GM19395 (cell line): ENCODE measurements at regions not wholly inside any gene's neighbourhood (a gene's known extent, or its start where the extent isn't known, plus 50 kb on each side); places are given as distances from the start of the nearest gene placed in this dataset.
"Not testable (repeated sequence)": the region's sequence is repeated elsewhere in the genome, so short reads cannot be mapped to it uniquely, and the experiment has no call there.

Source experiments
- ATAC-seq: cut with Tn5 transposase; IDR thresholded peaks from one replicate; pipeline ENCODE4 v1.9.1; 2021; ENCODE audit warnings: mild to moderate bottlenecking, moderate library complexity; ENCODE audit not compliant: unreplicated experiment

GRCh38 chr12:73656375-73656774, 881.3 kb upstream of the ATXN7L3B start:
- no peak for ATAC-seq

- no peak for ATAC-seq
Measured at GRCh38 chr12:73659802-73660201, 877.8 kb upstream of the ATXN7L3B start.

- ATAC-seq: no peak
Measured at GRCh38 chr12:73665193-73665592, 872.4 kb upstream of the ATXN7L3B start.

- not testable (repeated sequence) for ATAC-seq
Measured at GRCh38 chr12:73671550-73671949, 866.1 kb upstream of the ATXN7L3B start.

- ATAC-seq: no peak
Measured at GRCh38 chr12:73677520-73678291, 859.9 kb upstream of the ATXN7L3B start.

DNA sequence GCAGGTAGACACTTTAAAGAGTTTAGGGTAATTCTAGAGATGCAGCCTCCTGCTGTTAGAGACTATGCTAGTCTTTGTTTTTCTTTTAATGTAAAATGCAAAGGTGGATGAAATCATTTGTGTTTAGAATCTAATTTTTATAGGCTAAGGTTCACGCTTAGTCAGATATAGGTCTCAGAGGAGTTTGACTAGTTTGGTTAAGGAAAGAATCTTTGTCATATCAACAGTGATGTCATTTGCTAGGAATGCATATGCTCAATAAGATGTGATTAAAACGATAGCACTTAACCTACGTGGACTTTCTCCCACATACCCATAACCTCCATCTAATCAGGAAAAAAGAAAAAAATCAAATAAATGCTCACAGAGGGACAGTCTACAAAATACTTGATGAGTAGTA, 859.3 kb upstream of the ATXN7L3B start:
- no peak for ATAC-seq

- no peak for ATAC-seq
Measured at GRCh38 chr12:73699318-73699717, 838.3 kb upstream of the ATXN7L3B start.

DNA sequence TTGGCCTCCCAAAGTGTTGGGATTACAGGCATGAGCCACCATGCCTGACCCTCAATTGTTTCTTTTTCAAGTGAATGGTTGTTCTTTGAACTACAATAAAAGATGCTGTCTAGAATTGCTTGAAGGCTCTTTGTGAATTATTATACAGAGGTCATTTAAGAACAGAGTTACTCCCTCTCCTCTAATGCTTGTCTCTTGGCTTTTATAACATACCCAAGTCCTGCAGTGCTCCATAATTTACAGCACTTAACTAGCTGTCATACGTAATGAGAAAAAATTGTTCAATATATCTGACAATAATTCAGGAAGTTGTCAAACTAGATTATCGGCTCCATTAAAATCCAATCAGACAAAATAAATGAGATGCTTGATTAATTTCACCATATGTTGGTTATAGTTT, 823.0 kb upstream of the ATXN7L3B start:
- ATAC-seq: no peak

- not testable (repeated sequence) for ATAC-seq
Measured at GRCh38 chr12:73716143-73716542, 821.5 kb upstream of the ATXN7L3B start.

DNA sequence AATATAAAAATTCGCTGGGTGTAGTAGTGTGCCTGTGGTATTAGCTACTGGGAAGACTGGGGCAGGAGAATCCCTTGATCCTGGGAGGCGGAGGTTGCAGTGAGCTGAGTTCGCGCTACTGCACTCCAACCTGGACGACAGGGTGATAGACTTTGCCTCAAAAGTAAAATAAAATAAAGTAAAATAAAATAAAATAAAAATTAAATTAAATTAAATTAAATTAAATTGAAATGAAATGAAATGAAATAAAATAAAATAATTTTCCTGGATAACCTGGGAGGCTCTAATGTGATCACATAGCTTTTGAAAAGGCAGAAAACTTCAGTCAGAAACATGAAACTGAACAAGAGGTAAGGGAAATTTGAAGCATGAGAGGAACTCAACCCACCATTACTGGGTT, 818.4 kb upstream of the ATXN7L3B start:
- no peak for ATAC-seq

GRCh38 chr12:73726881-73727280, 810.8 kb upstream of the ATXN7L3B start:
- ATAC-seq: no peak

DNA sequence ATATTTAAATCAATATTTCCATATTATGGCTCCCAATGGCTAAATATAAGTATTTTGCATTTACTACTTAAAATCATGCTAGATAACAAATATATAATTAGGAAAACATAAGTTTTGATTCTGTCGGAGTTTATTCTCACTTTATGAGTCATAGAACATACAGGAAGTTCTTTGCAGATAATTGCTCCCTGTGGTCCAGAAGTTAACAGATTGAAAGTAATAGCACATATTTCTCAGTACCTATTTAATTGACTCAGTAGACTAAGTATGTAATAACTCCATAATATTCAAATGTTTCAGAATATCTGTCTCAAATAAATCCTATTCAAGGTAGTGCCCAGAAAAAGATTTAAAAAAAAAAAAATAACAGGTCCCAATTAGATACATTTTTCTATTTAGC, 806.0 kb upstream of the ATXN7L3B start:
- ATAC-seq: no peak

- no peak for ATAC-seq
Measured at GRCh38 chr12:73769337-73769736, 768.3 kb upstream of the ATXN7L3B start.

DNA sequence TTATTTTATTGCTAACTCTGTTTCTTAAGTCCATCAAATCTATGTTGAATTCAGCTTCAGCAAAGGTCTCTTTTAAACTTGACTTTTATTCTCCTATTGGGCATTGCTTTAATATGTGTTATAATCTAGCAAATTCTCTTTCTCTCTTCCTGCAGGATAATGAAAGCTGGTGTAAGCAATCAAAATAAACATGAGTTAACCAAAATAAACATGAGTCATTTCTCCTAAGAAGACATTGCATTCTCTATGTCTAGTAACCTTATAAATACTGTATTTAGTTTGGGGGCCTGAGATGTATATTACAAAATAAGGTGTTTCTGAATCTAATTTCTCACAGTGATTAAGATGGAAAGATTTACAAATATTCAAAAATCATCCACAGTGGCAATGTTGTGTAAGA, 739.1 kb upstream of the ATXN7L3B start:
- ATAC-seq: no peak

GRCh38 chr12:73815072-73815645, 722.5 kb upstream of the ATXN7L3B start:
- no peak for ATAC-seq

DNA sequence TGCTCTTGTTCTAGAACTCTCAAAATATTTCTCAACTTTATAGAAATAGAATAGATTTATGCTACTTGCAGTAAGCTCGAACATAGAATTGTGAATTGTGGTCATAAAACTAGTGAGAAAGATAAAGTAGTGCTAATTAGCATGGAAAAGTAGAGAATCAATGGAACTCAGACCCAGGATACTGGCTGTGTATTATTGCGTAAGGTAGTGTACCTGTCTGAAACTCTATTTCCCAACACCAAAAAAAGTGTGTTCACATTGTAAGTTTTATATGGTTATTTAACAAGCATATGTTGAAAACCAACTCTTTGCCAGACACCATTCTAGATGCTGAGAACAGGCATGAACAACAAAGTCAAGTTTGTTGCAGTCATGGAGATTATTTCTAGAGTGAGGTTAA, 720.5 kb upstream of the ATXN7L3B start:
- ATAC-seq: no peak

DNA sequence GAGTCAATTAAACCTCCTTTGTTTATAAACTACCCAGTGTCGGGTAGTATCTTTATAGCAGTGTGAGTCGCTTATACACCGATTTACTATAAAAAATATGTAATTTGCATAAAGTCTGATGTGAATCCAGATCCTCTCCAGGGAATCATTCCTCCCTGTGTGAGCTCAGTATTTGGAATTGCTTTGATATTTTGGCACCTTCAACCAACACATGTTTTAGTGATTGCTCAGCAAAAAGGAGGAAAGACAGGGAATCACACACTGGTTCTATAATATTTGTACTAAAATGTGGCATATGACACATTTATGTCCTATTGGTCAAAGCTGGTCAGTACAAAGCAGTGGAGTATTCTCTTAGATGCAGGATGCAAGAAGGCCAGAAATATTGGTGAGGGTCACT, 703.9 kb upstream of the ATXN7L3B start:
- ATAC-seq: no peak

GRCh38 chr12:73841963-73842362, 695.7 kb upstream of the ATXN7L3B start:
- ATAC-seq: no peak

GRCh38 chr12:73863546-73863945, 674.1 kb upstream of the ATXN7L3B start:
- ATAC-seq: no peak

- ATAC-seq: no peak
Measured at GRCh38 chr12:73867147-73867546, 670.5 kb upstream of the ATXN7L3B start.

- ATAC-seq: not testable (repeated sequence)
Measured at GRCh38 chr12:73877291-73877690, 660.3 kb upstream of the ATXN7L3B start.

DNA sequence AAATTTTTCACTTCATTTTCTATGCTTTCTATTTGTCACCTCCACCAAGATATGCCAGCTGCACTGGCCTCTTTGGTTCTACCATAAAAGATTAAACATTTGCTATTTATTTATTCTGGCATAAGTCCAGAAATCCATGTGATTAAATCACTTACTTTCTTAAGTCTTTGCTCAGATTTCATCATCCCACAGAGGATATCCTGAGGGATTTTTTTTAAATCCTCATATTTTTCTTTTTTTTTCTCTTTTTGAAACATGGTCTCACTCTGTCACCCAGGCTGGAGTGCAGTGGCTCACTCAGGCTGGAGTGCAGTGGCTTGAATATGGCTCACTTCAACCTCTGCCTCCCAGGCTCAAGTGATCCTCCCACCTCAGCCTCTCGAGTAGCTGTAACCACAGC, 645.4 kb upstream of the ATXN7L3B start:
- ATAC-seq: no peak

DNA sequence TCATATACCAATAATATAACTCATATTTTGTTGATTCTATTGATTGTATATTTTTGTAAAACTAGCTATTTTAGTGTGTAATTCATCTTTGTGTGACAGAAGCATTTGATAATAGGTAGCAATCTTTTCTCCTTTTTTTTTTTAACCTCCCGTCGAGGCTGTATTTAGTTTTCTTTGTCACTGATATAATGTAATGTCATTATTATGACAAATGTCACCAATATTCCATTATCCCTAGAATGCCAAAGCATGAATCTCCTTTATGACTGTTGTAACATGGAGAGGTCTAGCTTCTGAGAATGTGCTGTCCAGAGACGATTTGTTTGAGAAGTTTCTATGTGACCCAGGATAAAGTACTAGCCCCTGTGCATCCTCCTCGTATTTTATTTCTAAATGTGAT, 639.0 kb upstream of the ATXN7L3B start:
- ATAC-seq: no peak
